ENCODE measurements at regions not wholly inside any gene's neighbourhood (a gene's known extent, or its start where the extent isn't known, plus 50 kb on each side); places are given as distances from the start of the nearest gene placed in this dataset.

GRCh38 chr6:101303495-101303894, 90.0 kb upstream of the GRIK2 start:
- TF ChIP-seq EZH2phosphoT487 (IDR thresholded peaks at IDR 0.05; ENCODE audit: unreplicated experiment) (no peak), ZNF331 (CRISPR knock-in tag; IDR thresholded peaks at IDR 0.05; ENCODE audit: low read depth) (no peak), POLR2AphosphoS5 (IDR thresholded peaks at IDR 0.05; ENCODE audit: low read depth) (no peak), CREB1 (CRISPR knock-in tag; IDR thresholded peaks at IDR 0.05; ENCODE audit: low read depth) (no peak), EZH2 (IDR thresholded peaks at IDR 0.05; ENCODE audit: low read depth, unreplicated experiment) (no peak), STAT1 (IDR thresholded peaks at IDR 0.05; ENCODE audit: unreplicated experiment) (no peak), ZNF114 (CRISPR knock-in tag; IDR thresholded peaks at IDR 0.05) (no peak), ETS1 (IDR thresholded peaks at IDR 0.05) (no peak), JUNB (IDR thresholded peaks at IDR 0.05; ENCODE audit: unreplicated experiment) (no peak)
- TF ChIP-seq, protein P1, sequence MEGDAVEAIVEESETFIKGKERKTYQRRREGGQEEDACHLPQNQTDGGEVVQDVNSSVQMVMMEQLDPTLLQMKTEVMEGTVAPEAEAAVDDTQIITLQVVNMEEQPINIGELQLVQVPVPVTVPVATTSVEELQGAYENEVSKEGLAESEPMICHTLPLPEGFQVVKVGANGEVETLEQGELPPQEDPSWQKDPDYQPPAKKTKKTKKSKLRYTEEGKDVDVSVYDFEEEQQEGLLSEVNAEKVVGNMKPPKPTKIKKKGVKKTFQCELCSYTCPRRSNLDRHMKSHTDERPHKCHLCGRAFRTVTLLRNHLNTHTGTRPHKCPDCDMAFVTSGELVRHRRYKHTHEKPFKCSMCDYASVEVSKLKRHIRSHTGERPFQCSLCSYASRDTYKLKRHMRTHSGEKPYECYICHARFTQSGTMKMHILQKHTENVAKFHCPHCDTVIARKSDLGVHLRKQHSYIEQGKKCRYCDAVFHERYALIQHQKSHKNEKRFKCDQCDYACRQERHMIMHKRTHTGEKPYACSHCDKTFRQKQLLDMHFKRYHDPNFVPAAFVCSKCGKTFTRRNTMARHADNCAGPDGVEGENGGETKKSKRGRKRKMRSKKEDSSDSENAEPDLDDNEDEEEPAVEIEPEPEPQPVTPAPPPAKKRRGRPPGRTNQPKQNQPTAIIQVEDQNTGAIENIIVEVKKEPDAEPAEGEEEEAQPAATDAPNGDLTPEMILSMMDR (conservative IDR thresholded peaks at IDR 0.05; ENCODE audit: low read depth in 2 of 2), result no peak
- TF ChIP-seq, protein P2, sequence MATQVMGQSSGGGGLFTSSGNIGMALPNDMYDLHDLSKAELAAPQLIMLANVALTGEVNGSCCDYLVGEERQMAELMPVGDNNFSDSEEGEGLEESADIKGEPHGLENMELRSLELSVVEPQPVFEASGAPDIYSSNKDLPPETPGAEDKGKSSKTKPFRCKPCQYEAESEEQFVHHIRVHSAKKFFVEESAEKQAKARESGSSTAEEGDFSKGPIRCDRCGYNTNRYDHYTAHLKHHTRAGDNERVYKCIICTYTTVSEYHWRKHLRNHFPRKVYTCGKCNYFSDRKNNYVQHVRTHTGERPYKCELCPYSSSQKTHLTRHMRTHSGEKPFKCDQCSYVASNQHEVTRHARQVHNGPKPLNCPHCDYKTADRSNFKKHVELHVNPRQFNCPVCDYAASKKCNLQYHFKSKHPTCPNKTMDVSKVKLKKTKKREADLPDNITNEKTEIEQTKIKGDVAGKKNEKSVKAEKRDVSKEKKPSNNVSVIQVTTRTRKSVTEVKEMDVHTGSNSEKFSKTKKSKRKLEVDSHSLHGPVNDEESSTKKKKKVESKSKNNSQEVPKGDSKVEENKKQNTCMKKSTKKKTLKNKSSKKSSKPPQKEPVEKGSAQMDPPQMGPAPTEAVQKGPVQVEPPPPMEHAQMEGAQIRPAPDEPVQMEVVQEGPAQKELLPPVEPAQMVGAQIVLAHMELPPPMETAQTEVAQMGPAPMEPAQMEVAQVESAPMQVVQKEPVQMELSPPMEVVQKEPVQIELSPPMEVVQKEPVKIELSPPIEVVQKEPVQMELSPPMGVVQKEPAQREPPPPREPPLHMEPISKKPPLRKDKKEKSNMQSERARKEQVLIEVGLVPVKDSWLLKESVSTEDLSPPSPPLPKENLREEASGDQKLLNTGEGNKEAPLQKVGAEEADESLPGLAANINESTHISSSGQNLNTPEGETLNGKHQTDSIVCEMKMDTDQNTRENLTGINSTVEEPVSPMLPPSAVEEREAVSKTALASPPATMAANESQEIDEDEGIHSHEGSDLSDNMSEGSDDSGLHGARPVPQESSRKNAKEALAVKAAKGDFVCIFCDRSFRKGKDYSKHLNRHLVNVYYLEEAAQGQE (IDR thresholded peaks at IDR 0.05; ENCODE audit: unreplicated experiment), result no peak
